MG63 (cell line): ENCODE measurements at regions not wholly inside any gene's neighbourhood (a gene's known extent, or its start where the extent isn't known, plus 50 kb on each side); places are given as distances from the start of the nearest gene placed in this dataset.
"Not testable (repeated sequence)": the region's sequence is repeated elsewhere in the genome, so short reads cannot be mapped to it uniquely, and the experiment has no call there.

Experiments
- DNase-seq: peaks from one replicate; pipeline ENCODE4 v3.0.0-alpha.2; 2020
- H3K27me3 ChIP-seq: fragments of 250-450 bp; sonication (Bioruptor Pico); 2 replicates; pipeline ENCODE4 v1.5.1; 2020; ENCODE audit warnings: mild to moderate bottlenecking, moderate library complexity
- H3K36me3 ChIP-seq: fragments of 250-450 bp; sonication (Bioruptor Pico); 2 replicates; pipeline ENCODE4 v1.5.1; 2020; ENCODE audit warnings: mild to moderate bottlenecking, moderate library complexity
- H3K4me3 ChIP-seq: fragments of 250-450 bp; sonication (Bioruptor Pico); 2 replicates; pipeline ENCODE4 v1.5.1; 2020; ENCODE audit warnings: mild to moderate bottlenecking, moderate library complexity
- H3K9me3 ChIP-seq: fragments of 250-450 bp; sonication (Bioruptor Pico); 2 replicates; pipeline ENCODE4 v1.5.1; 2020; ENCODE audit warnings: mild to moderate bottlenecking, moderate library complexity

- Histone ChIP-seq H3K9me3 (no peaks in the 10 kb centered on the region), H3K27me3 (no peaks in the 10 kb centered on the region), H3K36me3 (no peaks in the 10 kb centered on the region), H3K4me3 (no peak overlapping the region)
- DNase-seq = no peak
Observed at GRCh38 chr2:5173876-5174535, 518.2 kb upstream of the SOX11 start.

GRCh38 chr2:5175231-5175630, 517.0 kb upstream of the SOX11 start:
- Histone ChIP-seq H3K27me3 (no peaks in the 10 kb centered on the region), H3K9me3 (no peaks in the 10 kb centered on the region), H3K36me3 (no peaks in the 10 kb centered on the region), H3K4me3 (no peak overlapping the region)
- DNase-seq = no peak

- no peak for DNase-seq
- Histone ChIP-seq H3K27me3 (no peaks in the 10 kb centered on the region), H3K36me3 (no peaks in the 10 kb centered on the region), H3K4me3 (no peak overlapping the region), H3K9me3 (no peaks in the 10 kb centered on the region)
Observed at GRCh38 chr2:5176764-5177163, 515.4 kb upstream of the SOX11 start.

- no peak overlapping the region for H3K4me3 ChIP-seq
Observed at GRCh38 chr2:5183031-5183430, 509.2 kb upstream of the SOX11 start.

GRCh38 chr2:5187283-5187682, 504.9 kb upstream of the SOX11 start:
- H3K27me3 ChIP-seq = no peaks in the 10 kb centered on the region
- no peaks in the 10 kb centered on the region for H3K9me3 ChIP-seq
- DNase-seq = no peak
- H3K36me3 ChIP-seq = no peaks in the 10 kb centered on the region
- no peak overlapping the region for H3K4me3 ChIP-seq

More at GRCh38 chr2:5183031-5183430, 509.2 kb upstream of the SOX11 start:
- DNase-seq = no peak
- no peaks in the 10 kb centered on the region for H3K27me3 ChIP-seq
- no peaks in the 10 kb centered on the region for H3K36me3 ChIP-seq
- H3K9me3 ChIP-seq = no peaks in the 10 kb centered on the region

- Histone ChIP-seq H3K9me3 (no peaks in the 10 kb centered on the region), H3K27me3 (no peaks in the 10 kb centered on the region), H3K36me3 (no peaks in the 10 kb centered on the region), H3K4me3 (no peak overlapping the region)
- DNase-seq = no peak
Observed at GRCh38 chr2:5188636-5189035, 503.5 kb upstream of the SOX11 start.

- Histone ChIP-seq H3K9me3 (no peaks in the 10 kb centered on the region), H3K4me3 (no peak overlapping the region), H3K36me3 (no peaks in the 10 kb centered on the region), H3K27me3 (no peaks in the 10 kb centered on the region)
- DNase-seq = no peak
Observed at GRCh38 chr2:5190023-5190422, 502.2 kb upstream of the SOX11 start.

- H3K9me3 ChIP-seq = no peaks in the 10 kb centered on the region
- no peak for DNase-seq
- H3K27me3 ChIP-seq = no peaks in the 10 kb centered on the region
- no peak overlapping the region for H3K4me3 ChIP-seq
- H3K36me3 ChIP-seq = no peaks in the 10 kb centered on the region
Observed at GRCh38 chr2:5195636-5196035, 496.5 kb upstream of the SOX11 start.

GRCh38 chr2:5203134-5203755, 488.9 kb upstream of the SOX11 start:
- no peaks in the 10 kb centered on the region for H3K27me3 ChIP-seq
- DNase-seq = no peak
- no peaks in the 10 kb centered on the region for H3K36me3 ChIP-seq
- no peaks in the 10 kb centered on the region for H3K9me3 ChIP-seq
- no peak overlapping the region for H3K4me3 ChIP-seq

GRCh38 chr2:5206742-5207141, 485.4 kb upstream of the SOX11 start:
- not testable (repeated sequence) for H3K9me3 ChIP-seq, H3K4me3 ChIP-seq, DNase-seq, H3K36me3 ChIP-seq, H3K27me3 ChIP-seq

- Histone ChIP-seq H3K27me3 (no peaks in the 10 kb centered on the region), H3K4me3 (no peak overlapping the region), H3K9me3 (no peaks in the 10 kb centered on the region), H3K36me3 (no peaks in the 10 kb centered on the region)
- DNase-seq = no peak
Observed at GRCh38 chr2:5215989-5216607, 476.1 kb upstream of the SOX11 start.

- Histone ChIP-seq H3K27me3 (no peaks in the 10 kb centered on the region), H3K36me3 (no peaks in the 10 kb centered on the region), H3K4me3 (no peak overlapping the region), H3K9me3 (no peaks in the 10 kb centered on the region)
- DNase-seq = no peak
Observed at GRCh38 chr2:5227062-5227699, 465.0 kb upstream of the SOX11 start.

- Histone ChIP-seq H3K36me3 (no peaks in the 10 kb centered on the region), H3K4me3 (no peak overlapping the region), H3K27me3 (no peaks in the 10 kb centered on the region), H3K9me3 (no peaks in the 10 kb centered on the region)
- DNase-seq = no peak
Observed at GRCh38 chr2:5229574-5229973, 462.6 kb upstream of the SOX11 start.

GRCh38 chr2:5230444-5230843, 461.7 kb upstream of the SOX11 start:
- no peaks in the 10 kb centered on the region for H3K36me3 ChIP-seq
- H3K4me3 ChIP-seq = no peak overlapping the region
- H3K27me3 ChIP-seq = no peaks in the 10 kb centered on the region
- no peak for DNase-seq
- no peaks in the 10 kb centered on the region for H3K9me3 ChIP-seq

- no peaks in the 10 kb centered on the region for H3K27me3 ChIP-seq
- H3K9me3 ChIP-seq = no peaks in the 10 kb centered on the region
- no peak overlapping the region for H3K4me3 ChIP-seq
- DNase-seq = no peak
- no peaks in the 10 kb centered on the region for H3K36me3 ChIP-seq
Observed at GRCh38 chr2:5230855-5231254, 461.3 kb upstream of the SOX11 start.

GRCh38 chr2:5231287-5231686, 460.9 kb upstream of the SOX11 start:
- no peaks in the 10 kb centered on the region for H3K9me3 ChIP-seq

GRCh38 chr2:5234563-5234962, 457.6 kb upstream of the SOX11 start:
- Histone ChIP-seq H3K4me3 (no peak overlapping the region), H3K9me3 (no peaks in the 10 kb centered on the region), H3K36me3 (no peaks in the 10 kb centered on the region), H3K27me3 (no peaks in the 10 kb centered on the region)
- DNase-seq = no peak

More at GRCh38 chr2:5231287-5231686, 460.9 kb upstream of the SOX11 start:
- Histone ChIP-seq H3K36me3 (no peaks in the 10 kb centered on the region), H3K27me3 (no peaks in the 10 kb centered on the region), H3K4me3 (no peak overlapping the region)
- DNase-seq = no peak
